K562 (cell line): ENCODE measurements at regions not wholly inside any gene's neighbourhood (a gene's known extent, or its start where the extent isn't known, plus 50 kb on each side); places are given as distances from the start of the nearest gene placed in this dataset.

ENCODE experiments used
- ATAC-seq: fragments of 200-7000 bp; cut with Tn5 transposase; 3 replicates; pipeline ENCODE4 v1.9.1; 2020; ENCODE audit warnings: moderate library complexity
- BruUV-seq: library from RNA; stranded (reverse); fragments of 400-500 nt; replicated peaks from 2 replicates; lab custom pipeline; 2021; lab: Mats Ljungman, UMichigan
- CTCF ChIA-PET: fragments of 300-600 bp; formaldehyde crosslinking; extraction: SDS; loops from one replicate; lab custom pipeline; 2021; ENCODE audit warnings: low intra/inter-chr PET ratio; lab: Yijun Ruan, JAX
- POLR2A ChIA-PET: fragments of 300-600, 350-650 bp; sonication (Branson Sonifier 250); formaldehyde crosslinking; extraction: SDS; loops from one replicate; lab custom pipeline; 2021; ENCODE audit warnings: antibody characterized with exemption, inconsistent platforms; lab: Yijun Ruan, JAX
- DNase-seq, 4 experiments: peaks; one replicate each; pipeline versions ENCODE4 v3.0.0 to v3.0.0-alpha.2; 2011 to 2018; ENCODE audit warnings: low spot score in 3 of 4, mixed read lengths in 3 of 4; ENCODE audit errors: extremely low read depth in 1 of 4
- FAIRE-seq: peaks from 2 replicates; lab custom pipeline; 2011; peaks lifted over from hg19 to GRCh38; lab: Jason Lieb, UNC
- H2AFZ ChIP-seq: 2 replicates; pipeline ENCODE4 v1.6.0; 2011; ENCODE audit warnings: low read depth, low read length, control low read depth, inconsistent platforms
- H3K27ac ChIP-seq: fragments of 200-600 bp; 3 replicates; pipeline ENCODE4 v1.8.0; 2011; ENCODE audit warnings: low read depth, mild to moderate bottlenecking, control low read depth, inconsistent platforms, low read length, moderate library complexity, mixed read lengths; ENCODE audit errors: extremely low read depth
- H3K27me3 ChIP-seq, 2 experiments: fragments of 300-600 bp in 1 of 2; 2 replicates in 1 of 2; 3 replicates in 1 of 2; pipeline versions ENCODE4 v1.6.0 to v1.8.0; 2011; ENCODE audit warnings: inconsistent platforms in 2 of 2, low read length in 2 of 2, mild to moderate bottlenecking in 1 of 2, mixed read lengths in 1 of 2, moderate library complexity in 1 of 2; ENCODE audit not compliant: control insufficient read depth in 2 of 2, insufficient read depth in 2 of 2
- H3K36me3 ChIP-seq: fragments of 300-600 bp; 3 replicates; pipeline ENCODE4 v1.8.0; 2011; ENCODE audit warnings: mild to moderate bottlenecking, low read length, inconsistent platforms; ENCODE audit not compliant: control insufficient read depth, insufficient read depth
- H3K4me1 ChIP-seq, 2 experiments: fragments of 200-600 bp in 1 of 2; replicated peaks in 1 of 2; 2 replicates in 1 of 2; 3 replicates in 1 of 2; pipeline versions ENCODE4 v1.5.1 to v1.8.0; 2011; ENCODE audit warnings: inconsistent platforms in 2 of 2, low read length in 2 of 2, mild to moderate bottlenecking in 1 of 2, mixed read lengths in 1 of 2, moderate library complexity in 1 of 2; ENCODE audit not compliant: control insufficient read depth in 2 of 2, insufficient read depth in 2 of 2
- H3K4me2 ChIP-seq: 2 replicates; pipeline ENCODE4 v1.6.1; 2011; ENCODE audit warnings: low read length, control low read depth, inconsistent platforms, mixed read lengths; ENCODE audit not compliant: insufficient read depth
- H3K4me3 ChIP-seq: fragments of 200-600 bp; sonication (generic), shearing (Covaris generic); 2 replicates; pipeline ENCODE4 v1.5.1; 2016; ENCODE audit warnings: control low read depth, inconsistent platforms
- H3K79me2 ChIP-seq: fragments of 200-600 bp; 3 replicates; pipeline ENCODE4 v1.8.0; 2011; ENCODE audit warnings: low read length, inconsistent platforms; ENCODE audit not compliant: control insufficient read depth, insufficient read depth
- H3K9ac ChIP-seq, 2 experiments: 2 replicates each; pipeline versions ENCODE4 v1.6.0 to v1.6.1; 2011; ENCODE audit warnings: low read depth in 2 of 2, low read length in 2 of 2, control low read depth in 1 of 2, inconsistent platforms in 1 of 2, mild to moderate bottlenecking in 1 of 2, mixed read lengths in 1 of 2; ENCODE audit not compliant: insufficient read depth in 1 of 2
- H3K9me1 ChIP-seq: one replicate; pipeline ENCODE4 v1.6.0; 2011; ENCODE audit warnings: inconsistent platforms, mild to moderate bottlenecking, low read length, moderate library complexity; ENCODE audit not compliant: control insufficient read depth, insufficient read depth
- H3K9me3 ChIP-seq: replicated peaks from 2 replicates; pipeline ENCODE4 v1.5.1; 2011; ENCODE audit warnings: low read depth, low read length, inconsistent platforms; ENCODE audit not compliant: control insufficient read depth, insufficient read depth
- H4K20me1 ChIP-seq: replicated peaks from 2 replicates; pipeline ENCODE4 v1.6.1; 2011; ENCODE audit warnings: low read length, inconsistent platforms, mixed read lengths; ENCODE audit not compliant: control insufficient read depth, insufficient read depth
- CREM ChIP-seq: IDR thresholded peaks from 2 replicates; pipeline ENCODE4 v1.6.1; 2014; ENCODE audit warnings: antibody characterized with exemption, low read depth
- NFATC3 ChIP-seq: fragments of 450-650 bp; IDR thresholded peaks from 2 replicates; pipeline ENCODE4 v1.6.1; 2017; ENCODE audit warnings: mild to moderate bottlenecking
- NFYB ChIP-seq: IDR thresholded peaks from 2 replicates; pipeline ENCODE4 v1.6.1; 2011; ENCODE audit warnings: mild to moderate bottlenecking, moderate library complexity; ENCODE audit not compliant: insufficient read length; ENCODE audit errors: extremely low read depth
- PML ChIP-seq: IDR thresholded peaks from 2 replicates; pipeline ENCODE4 v1.6.1; 2012; ENCODE audit warnings: low read length, inconsistent platforms
- RAD51 ChIP-seq: fragments of 450-650 bp; IDR thresholded peaks from 2 replicates; pipeline ENCODE4 v1.7.1; 2016; ENCODE audit warnings: low read depth, mild to moderate bottlenecking, borderline replicate concordance
- TARDBP ChIP-seq: fragments of 450-650 bp; IDR thresholded peaks from 2 replicates; pipeline ENCODE4 v1.6.1; 2016
- TCF3 ChIP-seq: sonication (generic); formaldehyde crosslinking; IDR thresholded peaks from 2 replicates; pipeline ENCODE4 v1.4.0; 2020; ENCODE audit warnings: mild to moderate bottlenecking, missing genetic modification reagents
- ZNF431 ChIP-seq: sonication (generic); formaldehyde crosslinking; IDR thresholded peaks from 2 replicates; pipeline ENCODE4 v1.8.0; 2022; ENCODE audit warnings: mild to moderate bottlenecking, missing genetic modification reagents
- WGBS: fragments of 100-300 bp; shearing (Covaris generic); methylation state at CpG from one replicate; pipeline ENCODE4 v1.1.6; 2016; ENCODE audit warnings: low coverage, mixed read lengths; ENCODE audit not compliant: insufficient coverage; ENCODE audit errors: missing lambda C conversion rate; 5-methylcytosine and 5-hydroxymethylcytosine counted together
- in situ Hi-C: fragments of 300-500 bp; cut with MboI; formaldehyde crosslinking; loops from 4 replicates; pipeline ENCODE4 v1.15.0; 2018; ENCODE audit warnings: inconsistent platforms, mixed read lengths
- intact Hi-C: fragments of 100-400 bp; cut with micrococcal nuclease; formaldehyde crosslinking; loops from 2 replicates; pipeline ENCODE4 v1.14.2; 2022
- TF ChIP-seq, protein P1 (sequence below): sonication (generic); formaldehyde crosslinking; IDR thresholded peaks from 2 replicates; pipeline ENCODE4 v1.9.0; 2022; ENCODE audit warnings: mild to moderate bottlenecking, missing genetic modification reagents
- TF ChIP-seq, protein P2 (sequence below): IDR thresholded peaks from 2 replicates; pipeline ENCODE4 v1.6.1; 2012; ENCODE audit warnings: low read depth, low read length, improper control_type of control experiment, borderline replicate concordance
- TF ChIP-seq, protein P3 (sequence below): IDR thresholded peaks from 3 replicates; pipeline ENCODE4 v1.6.1; 2011; ENCODE audit warnings: borderline replicate concordance, mild to moderate bottlenecking, moderate library complexity; ENCODE audit not compliant: insufficient read length; ENCODE audit errors: extremely low read depth
- TF ChIP-seq, protein P4 (sequence below), 2 experiments: fragments of 450-650 bp; IDR thresholded peaks; 2 replicates each; pipeline ENCODE4 v1.6.1; 2018; ENCODE audit warnings: mild to moderate bottlenecking in 2 of 2, low read depth in 1 of 2; ENCODE audit not compliant: partially characterized antibody in 2 of 2

DNA sequence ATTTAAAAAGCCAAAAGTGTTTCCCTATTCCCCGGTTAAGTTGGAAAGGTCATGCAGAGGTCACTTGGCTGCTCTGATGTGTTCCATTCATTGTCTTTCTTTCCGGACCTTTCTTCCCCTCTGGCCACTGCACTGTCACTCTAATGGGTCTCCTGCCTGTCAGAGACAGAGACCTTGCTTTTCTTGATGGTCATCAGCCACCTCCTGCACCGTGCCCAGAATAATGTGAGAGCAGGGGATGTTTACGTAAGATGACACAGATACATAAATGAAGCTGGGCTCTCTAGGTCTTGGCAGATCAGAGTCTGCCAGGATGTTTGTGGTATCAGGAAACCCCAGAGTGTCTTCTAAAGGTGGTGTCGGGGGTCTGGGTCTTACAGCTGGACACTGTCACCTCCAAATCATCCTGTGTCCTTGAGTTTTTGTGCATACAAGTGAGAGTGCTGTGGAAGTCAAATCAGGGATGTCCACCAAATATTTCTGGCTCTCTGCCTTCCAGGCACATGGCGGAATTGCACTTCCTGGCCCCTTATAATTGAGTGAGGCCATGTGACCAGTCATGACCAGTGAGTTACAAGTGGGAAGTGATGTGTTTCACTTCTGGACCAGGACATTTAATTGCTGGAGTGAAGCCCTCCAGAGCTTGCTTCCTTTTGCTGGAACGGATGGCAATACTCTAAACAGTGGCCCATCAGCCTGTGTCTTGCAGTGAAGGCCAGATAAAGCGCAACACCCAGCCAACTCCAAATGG is 130.6 kb upstream of the ATP6AP2 start:
- H3K9ac ChIP-seq = no peak overlapping the region
- H3K27ac ChIP-seq = no peak overlapping the region
- DNase-seq (no peak), FAIRE-seq (no peak), ATAC-seq (peak; percentile 38; the same call in 2 of the 3 replicates)
- ChIA-PET CTCF (no interaction called here), POLR2A (interaction anchor here (0.6 kb wide), 1 partner anchor 14 kb away, joined by 3 read pairs; no protein-coding TSS in a partner anchor)
- H3K9me1 ChIP-seq = no peaks in the 10 kb centered on the region
- in situ Hi-C loops = no loop called here
- no peaks in the 10 kb centered on the region for H3K27me3 ChIP-seq
- no peaks in the 10 kb centered on the region for H4K20me1 ChIP-seq
- no peaks in the 10 kb centered on the region for H3K9me3 ChIP-seq
- intact Hi-C loops = no loop called here
- no peak overlapping the region for H3K4me2 ChIP-seq
- 39% methylated on average over 8 of the region's 8 CpGs for WGBS
- H3K4me3 ChIP-seq = no peak overlapping the region
- H3K36me3 ChIP-seq = no peaks in the 10 kb centered on the region
- peaks cover 11 to 18% of the 10 kb centered on the region in 2 experiments; a peak in 3 of 5 replicates for H3K4me1 ChIP-seq
- BruUV-seq = no TSS peak
- H3K79me2 ChIP-seq = no peaks in the 10 kb centered on the region
- H2AFZ ChIP-seq = peak overlapping the region; percentile 22
- TF ChIP-seq ZNF431 (no peak), NFATC3 (no peak), CREM (no peak), NFYB (peak; percentile 28), TCF3 (CRISPR knock-in tag) (no peak), PML (no peak), TARDBP (no peak), RAD51 (peak; percentile 20; the same call in 1 of the 2 replicates)
- TF ChIP-seq, protein P1, sequence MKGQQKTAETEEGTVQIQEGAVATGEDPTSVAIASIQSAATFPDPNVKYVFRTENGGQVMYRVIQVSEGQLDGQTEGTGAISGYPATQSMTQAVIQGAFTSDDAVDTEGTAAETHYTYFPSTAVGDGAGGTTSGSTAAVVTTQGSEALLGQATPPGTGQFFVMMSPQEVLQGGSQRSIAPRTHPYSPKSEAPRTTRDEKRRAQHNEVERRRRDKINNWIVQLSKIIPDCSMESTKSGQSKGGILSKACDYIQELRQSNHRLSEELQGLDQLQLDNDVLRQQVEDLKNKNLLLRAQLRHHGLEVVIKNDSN = peak; percentile 70
- TF ChIP-seq, protein P2, sequence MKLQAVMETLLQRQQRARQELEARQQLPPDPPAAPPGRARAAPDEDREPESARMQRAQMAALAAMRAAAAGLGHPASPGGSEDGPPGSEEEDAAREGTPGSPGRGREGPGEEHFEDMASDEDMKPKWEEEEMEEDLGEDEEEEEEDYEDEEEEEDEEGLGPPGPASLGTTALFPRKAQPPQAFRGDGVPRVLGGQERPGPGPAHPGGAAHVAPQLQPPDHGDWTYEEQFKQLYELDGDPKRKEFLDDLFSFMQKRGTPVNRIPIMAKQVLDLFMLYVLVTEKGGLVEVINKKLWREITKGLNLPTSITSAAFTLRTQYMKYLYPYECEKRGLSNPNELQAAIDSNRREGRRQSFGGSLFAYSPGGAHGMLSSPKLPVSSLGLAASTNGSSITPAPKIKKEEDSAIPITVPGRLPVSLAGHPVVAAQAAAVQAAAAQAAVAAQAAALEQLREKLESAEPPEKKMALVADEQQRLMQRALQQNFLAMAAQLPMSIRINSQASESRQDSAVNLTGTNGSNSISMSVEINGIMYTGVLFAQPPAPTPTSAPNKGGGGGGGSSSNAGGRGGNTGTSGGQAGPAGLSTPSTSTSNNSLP = no peak
- TF ChIP-seq, protein P3, sequence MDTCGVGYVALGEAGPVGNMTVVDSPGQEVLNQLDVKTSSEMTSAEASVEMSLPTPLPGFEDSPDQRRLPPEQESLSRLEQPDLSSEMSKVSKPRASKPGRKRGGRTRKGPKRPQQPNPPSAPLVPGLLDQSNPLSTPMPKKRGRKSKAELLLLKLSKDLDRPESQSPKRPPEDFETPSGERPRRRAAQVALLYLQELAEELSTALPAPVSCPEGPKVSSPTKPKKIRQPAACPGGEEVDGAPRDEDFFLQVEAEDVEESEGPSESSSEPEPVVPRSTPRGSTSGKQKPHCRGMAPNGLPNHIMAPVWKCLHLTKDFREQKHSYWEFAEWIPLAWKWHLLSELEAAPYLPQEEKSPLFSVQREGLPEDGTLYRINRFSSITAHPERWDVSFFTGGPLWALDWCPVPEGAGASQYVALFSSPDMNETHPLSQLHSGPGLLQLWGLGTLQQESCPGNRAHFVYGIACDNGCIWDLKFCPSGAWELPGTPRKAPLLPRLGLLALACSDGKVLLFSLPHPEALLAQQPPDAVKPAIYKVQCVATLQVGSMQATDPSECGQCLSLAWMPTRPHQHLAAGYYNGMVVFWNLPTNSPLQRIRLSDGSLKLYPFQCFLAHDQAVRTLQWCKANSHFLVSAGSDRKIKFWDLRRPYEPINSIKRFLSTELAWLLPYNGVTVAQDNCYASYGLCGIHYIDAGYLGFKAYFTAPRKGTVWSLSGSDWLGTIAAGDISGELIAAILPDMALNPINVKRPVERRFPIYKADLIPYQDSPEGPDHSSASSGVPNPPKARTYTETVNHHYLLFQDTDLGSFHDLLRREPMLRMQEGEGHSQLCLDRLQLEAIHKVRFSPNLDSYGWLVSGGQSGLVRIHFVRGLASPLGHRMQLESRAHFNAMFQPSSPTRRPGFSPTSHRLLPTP = no peak
- TF ChIP-seq, protein P4, sequence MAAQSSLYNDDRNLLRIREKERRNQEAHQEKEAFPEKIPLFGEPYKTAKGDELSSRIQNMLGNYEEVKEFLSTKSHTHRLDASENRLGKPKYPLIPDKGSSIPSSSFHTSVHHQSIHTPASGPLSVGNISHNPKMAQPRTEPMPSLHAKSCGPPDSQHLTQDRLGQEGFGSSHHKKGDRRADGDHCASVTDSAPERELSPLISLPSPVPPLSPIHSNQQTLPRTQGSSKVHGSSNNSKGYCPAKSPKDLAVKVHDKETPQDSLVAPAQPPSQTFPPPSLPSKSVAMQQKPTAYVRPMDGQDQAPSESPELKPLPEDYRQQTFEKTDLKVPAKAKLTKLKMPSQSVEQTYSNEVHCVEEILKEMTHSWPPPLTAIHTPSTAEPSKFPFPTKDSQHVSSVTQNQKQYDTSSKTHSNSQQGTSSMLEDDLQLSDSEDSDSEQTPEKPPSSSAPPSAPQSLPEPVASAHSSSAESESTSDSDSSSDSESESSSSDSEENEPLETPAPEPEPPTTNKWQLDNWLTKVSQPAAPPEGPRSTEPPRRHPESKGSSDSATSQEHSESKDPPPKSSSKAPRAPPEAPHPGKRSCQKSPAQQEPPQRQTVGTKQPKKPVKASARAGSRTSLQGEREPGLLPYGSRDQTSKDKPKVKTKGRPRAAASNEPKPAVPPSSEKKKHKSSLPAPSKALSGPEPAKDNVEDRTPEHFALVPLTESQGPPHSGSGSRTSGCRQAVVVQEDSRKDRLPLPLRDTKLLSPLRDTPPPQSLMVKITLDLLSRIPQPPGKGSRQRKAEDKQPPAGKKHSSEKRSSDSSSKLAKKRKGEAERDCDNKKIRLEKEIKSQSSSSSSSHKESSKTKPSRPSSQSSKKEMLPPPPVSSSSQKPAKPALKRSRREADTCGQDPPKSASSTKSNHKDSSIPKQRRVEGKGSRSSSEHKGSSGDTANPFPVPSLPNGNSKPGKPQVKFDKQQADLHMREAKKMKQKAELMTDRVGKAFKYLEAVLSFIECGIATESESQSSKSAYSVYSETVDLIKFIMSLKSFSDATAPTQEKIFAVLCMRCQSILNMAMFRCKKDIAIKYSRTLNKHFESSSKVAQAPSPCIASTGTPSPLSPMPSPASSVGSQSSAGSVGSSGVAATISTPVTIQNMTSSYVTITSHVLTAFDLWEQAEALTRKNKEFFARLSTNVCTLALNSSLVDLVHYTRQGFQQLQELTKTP (IDR thresholded peaks at IDR 0.05; ENCODE audit: low read depth in 1 of 2, partially characterized antibody in 2 of 2) = peak in 1 of 2 experiments; percentile 28
